Activated CD4-positive, alpha-beta T cell treated with anti-CD3 and anti-CD28 coated beads, Interleukin-2, amount 10 ng/mL, durations not matched to agents 24 days and 14 days (primary cell): ENCODE measurements at regions not wholly inside any gene's neighbourhood (a gene's known extent, or its start where the extent isn't known, plus 50 kb on each side); places are given as distances from the start of the nearest gene placed in this dataset.
"Not testable (repeated sequence)": the region's sequence is repeated elsewhere in the genome, so short reads cannot be mapped to it uniquely, and the experiment has no call there.

Experiments used
- DNase-seq: peaks from one replicate; pipeline ENCODE4 v3.0.0; 2022
- H3K27ac Mint-ChIP-seq: one replicate; pipeline ENCODE4 v1.8.0; 2022; ENCODE audit warnings: mild to moderate bottlenecking, mixed read lengths
- H3K27me3 Mint-ChIP-seq: one replicate; pipeline ENCODE4 v1.8.0; 2022; ENCODE audit warnings: mixed read lengths
- H3K36me3 Mint-ChIP-seq: one replicate; pipeline ENCODE4 v1.8.0; 2022; ENCODE audit warnings: low read depth, mild to moderate bottlenecking, mixed read lengths
- H3K4me1 Mint-ChIP-seq: one replicate; pipeline ENCODE4 v1.8.0; 2021; ENCODE audit warnings: mixed read lengths
- H3K4me3 Mint-ChIP-seq: one replicate; pipeline ENCODE4 v1.8.0; 2022; ENCODE audit warnings: mild to moderate bottlenecking, moderate library complexity, mixed read lengths
- H3K9me3 Mint-ChIP-seq: one replicate; pipeline ENCODE4 v1.8.0; 2021; ENCODE audit warnings: mixed read lengths
- intact Hi-C: fragments of 100-400 bp; cut with micrococcal nuclease; formaldehyde crosslinking; loops from one replicate; pipeline ENCODE4 v1.15.1; 2023

GRCh38 chr16:50497592-50497991 lies 50.6 kb upstream of the NKD1 start:
- Mint-ChIP-seq H3K4me3 (no peak overlapping the region), H3K4me1 (no peaks in the 10 kb centered on the region), H3K36me3 (no peaks in the 10 kb centered on the region), H3K9me3 (no peaks in the 10 kb centered on the region), H3K27me3 (no peaks in the 10 kb centered on the region), H3K27ac (no peak overlapping the region)
- DNase-seq, result no peak
- intact Hi-C loops, result no loop called here

GRCh38 chr16:50496990-50497389 lies 51.2 kb upstream of the NKD1 start:
- Mint-ChIP-seq H3K4me3 (no peak overlapping the region), H3K36me3 (no peaks in the 10 kb centered on the region), H3K27ac (no peak overlapping the region), H3K9me3 (no peaks in the 10 kb centered on the region), H3K27me3 (no peaks in the 10 kb centered on the region), H3K4me1 (no peaks in the 10 kb centered on the region)
- intact Hi-C loops, result no loop called here
- no peak for DNase-seq

DNA sequence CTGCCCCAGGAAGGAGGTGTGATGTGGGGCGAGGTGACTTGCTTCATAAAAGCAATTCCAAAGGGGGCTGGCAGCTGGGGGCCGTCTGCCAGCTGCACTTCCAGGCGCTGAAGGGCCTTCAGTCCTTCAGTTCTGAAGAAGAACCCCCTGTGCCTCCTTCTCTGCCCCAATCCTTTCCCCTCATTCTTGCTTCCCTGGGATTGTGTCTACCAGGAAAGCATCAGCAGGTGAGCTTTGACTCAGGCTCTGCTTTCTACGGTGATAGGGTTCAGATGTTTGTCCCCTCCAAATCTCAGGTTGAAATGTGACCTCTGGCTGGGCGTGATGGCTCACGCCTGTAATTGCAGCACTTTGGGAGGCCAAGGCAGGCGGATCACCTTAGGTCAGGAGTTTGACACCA lies 52.5 kb upstream of the NKD1 start:
- Mint-ChIP-seq H3K4me3 (no peak overlapping the region), H3K36me3 (no peaks in the 10 kb centered on the region), H3K27ac (no peak overlapping the region), H3K9me3 (no peaks in the 10 kb centered on the region), H3K27me3 (no peaks in the 10 kb centered on the region), H3K4me1 (no peaks in the 10 kb centered on the region)
- no peak for DNase-seq
- intact Hi-C loops, result no loop called here

DNA sequence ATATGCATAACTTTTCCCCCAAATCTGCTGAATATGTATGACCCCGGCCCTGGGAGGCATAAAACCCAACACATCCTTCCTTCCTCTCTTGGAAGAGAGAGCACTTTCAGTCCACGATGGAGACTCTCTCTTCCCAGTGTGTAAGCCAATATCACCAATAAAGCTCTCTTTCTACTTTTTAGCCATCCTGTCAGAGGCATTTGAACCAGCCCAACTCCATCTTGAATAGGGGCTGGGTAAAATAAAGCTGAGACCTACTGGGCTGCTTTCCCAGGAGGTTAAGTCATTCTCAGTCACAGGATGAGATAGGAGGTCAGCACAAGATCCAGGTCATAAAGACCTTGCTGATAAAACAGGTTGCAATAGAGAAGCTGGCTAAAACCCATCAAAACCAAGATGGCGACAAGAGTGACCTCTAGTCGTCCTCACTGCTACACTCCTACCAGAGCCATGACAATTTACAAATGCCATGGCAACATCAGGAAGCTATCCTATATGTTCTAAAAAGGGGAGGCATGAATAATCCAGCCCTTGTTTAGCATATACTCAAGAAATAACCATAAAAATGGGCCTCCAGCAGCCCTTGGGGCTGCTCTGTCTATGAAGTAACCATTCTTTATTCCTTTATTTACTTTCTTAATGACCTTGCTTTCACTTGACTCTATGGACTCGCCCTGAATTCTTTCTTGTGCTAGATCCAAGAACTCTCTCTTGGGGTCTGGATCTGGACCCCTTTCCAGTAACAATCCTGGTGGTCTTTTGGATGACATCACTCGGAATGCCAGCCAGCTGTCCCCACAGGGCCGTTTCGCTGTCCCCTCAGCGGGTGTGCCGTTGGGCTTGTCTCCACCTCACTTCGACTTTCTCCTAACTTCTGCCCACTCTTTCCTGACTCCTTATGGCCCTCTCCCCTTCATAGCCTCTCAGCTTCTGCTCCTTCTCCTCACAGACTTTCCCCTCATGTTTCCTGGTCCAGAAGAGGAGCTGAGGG lies 53.4 kb upstream of the NKD1 start:
- no peaks in the 10 kb centered on the region for H3K36me3 Mint-ChIP-seq
- H3K4me1 Mint-ChIP-seq, result no peaks in the 10 kb centered on the region
- H3K27me3 Mint-ChIP-seq, result no peaks in the 10 kb centered on the region
- no peaks in the 10 kb centered on the region for H3K9me3 Mint-ChIP-seq
- no peak overlapping the region for H3K27ac Mint-ChIP-seq
- no peak for DNase-seq
- intact Hi-C loops, result no loop called here
- no peak overlapping the region for H3K4me3 Mint-ChIP-seq

- H3K27me3 Mint-ChIP-seq, result peaks cover 5% of the 10 kb centered on the region
- no peak overlapping the region for H3K4me3 Mint-ChIP-seq
- no peaks in the 10 kb centered on the region for H3K9me3 Mint-ChIP-seq
- intact Hi-C loops, result no loop called here
- no peak overlapping the region for H3K27ac Mint-ChIP-seq
- H3K4me1 Mint-ChIP-seq, result no peaks in the 10 kb centered on the region
- H3K36me3 Mint-ChIP-seq, result no peaks in the 10 kb centered on the region
- DNase-seq, result no peak
These were observed 56.7 kb upstream of the NKD1 start for GRCh38 chr16:50491516-50491915.

DNA sequence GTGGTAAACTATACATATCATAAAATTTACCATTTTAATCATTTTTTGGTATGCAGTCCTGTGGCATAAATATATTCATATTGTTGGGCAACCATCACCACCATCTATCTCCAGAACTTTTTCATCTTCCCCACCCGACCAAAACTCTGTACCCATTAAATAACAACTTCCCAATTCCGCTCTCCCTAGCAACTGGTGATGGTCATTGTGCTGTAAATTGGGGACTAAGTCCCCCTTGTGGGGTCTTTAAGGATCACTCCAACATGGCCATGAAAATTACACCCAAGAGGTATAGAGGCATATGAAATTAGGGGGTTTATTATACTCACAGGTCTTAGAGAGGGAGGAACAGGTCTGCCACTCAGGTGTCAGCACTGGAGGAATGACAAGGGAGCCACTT lies 57.4 kb upstream of the NKD1 start:
- Mint-ChIP-seq H3K27ac (no peak overlapping the region), H3K36me3 (no peaks in the 10 kb centered on the region), H3K27me3 (peaks cover 5% of the 10 kb centered on the region), H3K4me1 (no peaks in the 10 kb centered on the region), H3K9me3 (no peaks in the 10 kb centered on the region), H3K4me3 (no peak overlapping the region)
- DNase-seq, result no peak
- intact Hi-C loops, result no loop called here

- DNase-seq, result no peak
- H3K27me3 Mint-ChIP-seq, result peaks cover 10% of the 10 kb centered on the region
- H3K27ac Mint-ChIP-seq, result no peak overlapping the region
- no peak overlapping the region for H3K4me3 Mint-ChIP-seq
- intact Hi-C loops, result no loop called here
- no peaks in the 10 kb centered on the region for H3K36me3 Mint-ChIP-seq
- H3K4me1 Mint-ChIP-seq, result no peaks in the 10 kb centered on the region
- H3K9me3 Mint-ChIP-seq, result no peaks in the 10 kb centered on the region
These were observed 59.0 kb upstream of the NKD1 start for GRCh38 chr16:50489182-50489581.

GRCh38 chr16:50487528-50487927 lies 60.7 kb upstream of the NKD1 start:
- H3K27ac Mint-ChIP-seq, result no peak overlapping the region
- H3K36me3 Mint-ChIP-seq, result no peaks in the 10 kb centered on the region
- H3K4me1 Mint-ChIP-seq, result no peaks in the 10 kb centered on the region
- H3K9me3 Mint-ChIP-seq, result no peaks in the 10 kb centered on the region
- no peak overlapping the region for H3K4me3 Mint-ChIP-seq
- DNase-seq, result no peak
- intact Hi-C loops, result no loop called here
- peaks cover 10% of the 10 kb centered on the region for H3K27me3 Mint-ChIP-seq

DNA sequence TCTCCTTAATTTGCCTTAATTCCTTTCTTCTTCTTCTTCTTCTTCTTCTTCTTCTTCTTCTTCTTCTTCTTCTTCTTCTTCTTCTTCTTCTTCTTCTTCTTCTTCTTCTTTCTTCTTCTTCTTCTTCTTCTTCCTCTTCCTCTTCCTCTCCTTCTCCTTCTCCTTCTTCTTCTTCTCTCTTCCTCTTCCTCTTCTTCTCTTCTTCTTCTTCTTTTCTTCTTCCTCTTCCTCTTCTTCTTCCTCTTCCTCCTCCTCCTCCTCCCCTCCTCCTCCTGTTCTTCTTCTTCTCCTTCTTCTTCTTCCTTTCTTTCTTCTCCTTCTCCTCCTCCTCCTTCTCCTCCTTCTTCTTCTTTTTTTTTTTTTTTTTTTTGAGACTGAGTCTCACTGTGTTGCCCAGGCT lies 62.0 kb upstream of the NKD1 start:
- intact Hi-C loops, H3K27me3 Mint-ChIP-seq, H3K4me1 Mint-ChIP-seq, H3K27ac Mint-ChIP-seq, H3K4me3 Mint-ChIP-seq, H3K9me3 Mint-ChIP-seq, DNase-seq, H3K36me3 Mint-ChIP-seq: not testable (repeated sequence)

GRCh38 chr16:50485232-50485631 lies 63.0 kb upstream of the NKD1 start:
- no peaks in the 10 kb centered on the region for H3K9me3 Mint-ChIP-seq
- no peak overlapping the region for H3K4me3 Mint-ChIP-seq
- H3K36me3 Mint-ChIP-seq, result no peaks in the 10 kb centered on the region
- H3K4me1 Mint-ChIP-seq, result no peaks in the 10 kb centered on the region
- H3K27ac Mint-ChIP-seq, result no peak overlapping the region
- intact Hi-C loops, result no loop called here
- DNase-seq, result no peak
- H3K27me3 Mint-ChIP-seq, result peaks cover 13% of the 10 kb centered on the region

DNA sequence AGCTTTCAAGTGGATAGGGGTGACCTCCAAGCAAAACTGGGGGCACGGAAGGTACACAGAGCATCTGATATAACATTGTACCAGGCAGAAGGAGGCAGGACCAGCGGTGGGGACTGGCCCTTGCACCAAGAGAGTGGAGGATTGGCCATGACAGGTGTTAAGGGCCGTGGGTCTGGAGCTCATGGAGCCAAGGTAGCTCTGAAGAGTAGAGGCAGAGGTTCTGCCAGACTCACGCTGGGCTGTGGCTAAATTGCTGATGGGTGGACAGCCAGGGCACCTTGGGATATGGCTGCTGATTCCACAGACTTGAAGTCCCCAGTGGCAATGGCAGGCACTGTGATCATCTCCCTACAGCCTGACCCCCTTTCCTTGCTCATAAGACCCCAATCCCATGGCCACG lies 65.9 kb upstream of the NKD1 start:
- H3K27ac Mint-ChIP-seq, result no peak overlapping the region
- H3K36me3 Mint-ChIP-seq, result no peaks in the 10 kb centered on the region
- DNase-seq, result no peak
- H3K4me1 Mint-ChIP-seq, result no peaks in the 10 kb centered on the region
- H3K4me3 Mint-ChIP-seq, result no peak overlapping the region
- intact Hi-C loops, result no loop called here
- no peaks in the 10 kb centered on the region for H3K9me3 Mint-ChIP-seq
- H3K27me3 Mint-ChIP-seq, result peaks cover 15% of the 10 kb centered on the region

- Mint-ChIP-seq H3K4me3 (no peak overlapping the region), H3K27ac (no peak overlapping the region), H3K36me3 (no peaks in the 10 kb centered on the region), H3K9me3 (no peaks in the 10 kb centered on the region), H3K27me3 (peaks cover 14% of the 10 kb centered on the region), H3K4me1 (no peaks in the 10 kb centered on the region)
- intact Hi-C loops, result no loop called here
- DNase-seq, result no peak
These were observed 68.0 kb upstream of the NKD1 start for GRCh38 chr16:50480206-50480605.

DNA sequence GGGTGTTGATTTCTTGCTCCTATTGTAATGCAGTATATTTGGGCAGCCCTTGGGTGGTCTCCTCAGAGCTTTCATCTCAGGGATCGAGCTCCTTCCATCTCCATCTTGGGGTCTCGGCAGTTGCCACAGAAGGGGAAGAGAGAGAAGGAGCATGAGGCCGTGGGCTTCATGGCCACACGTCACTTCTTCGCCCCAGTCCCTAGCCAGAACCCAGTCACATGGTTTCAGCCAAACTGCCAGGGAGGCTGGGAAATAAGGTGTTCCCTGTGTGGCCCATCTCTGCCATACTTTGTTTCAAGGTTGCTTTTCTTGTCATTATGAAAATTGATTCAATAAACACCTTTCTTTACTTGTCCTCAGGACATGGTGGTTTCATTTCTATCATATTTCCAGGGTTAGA lies 68.4 kb upstream of the NKD1 start:
- H3K27ac Mint-ChIP-seq, result no peak overlapping the region
- no peak overlapping the region for H3K4me3 Mint-ChIP-seq
- intact Hi-C loops, result no loop called here
- H3K9me3 Mint-ChIP-seq, result no peaks in the 10 kb centered on the region
- no peaks in the 10 kb centered on the region for H3K36me3 Mint-ChIP-seq
- DNase-seq, result no peak
- H3K27me3 Mint-ChIP-seq, result peaks cover 11% of the 10 kb centered on the region
- peaks cover 1% of the 10 kb centered on the region for H3K4me1 Mint-ChIP-seq

GRCh38 chr16:50478773-50479149 lies 69.4 kb upstream of the NKD1 start:
- H3K27ac Mint-ChIP-seq, result no peak overlapping the region
- H3K27me3 Mint-ChIP-seq, result peaks cover 9% of the 10 kb centered on the region
- intact Hi-C loops, result no loop called here
- H3K9me3 Mint-ChIP-seq, result no peaks in the 10 kb centered on the region
- no peaks in the 10 kb centered on the region for H3K36me3 Mint-ChIP-seq
- no peak for DNase-seq
- H3K4me3 Mint-ChIP-seq, result no peak overlapping the region
- H3K4me1 Mint-ChIP-seq, result peaks cover 4% of the 10 kb centered on the region
